HG03457 (cell line): ENCODE measurements at regions not wholly inside any gene's neighbourhood (a gene's known extent, or its start where the extent isn't known, plus 50 kb on each side); places are given as distances from the start of the nearest gene placed in this dataset.
"Not testable (repeated sequence)": the region's sequence is repeated elsewhere in the genome, so short reads cannot be mapped to it uniquely, and the experiment has no call there.

ENCODE experiments used
- ATAC-seq: cut with Tn5 transposase; IDR thresholded peaks from one replicate; pipeline ENCODE4 v1.9.1; 2021; ENCODE audit warnings: moderate number of reproducible peaks; ENCODE audit not compliant: unreplicated experiment

- no peak for ATAC-seq
These were observed 218.7 kb downstream of the FOXD4L6 start for GRCh38 chr9:40909821-40910220.

DNA sequence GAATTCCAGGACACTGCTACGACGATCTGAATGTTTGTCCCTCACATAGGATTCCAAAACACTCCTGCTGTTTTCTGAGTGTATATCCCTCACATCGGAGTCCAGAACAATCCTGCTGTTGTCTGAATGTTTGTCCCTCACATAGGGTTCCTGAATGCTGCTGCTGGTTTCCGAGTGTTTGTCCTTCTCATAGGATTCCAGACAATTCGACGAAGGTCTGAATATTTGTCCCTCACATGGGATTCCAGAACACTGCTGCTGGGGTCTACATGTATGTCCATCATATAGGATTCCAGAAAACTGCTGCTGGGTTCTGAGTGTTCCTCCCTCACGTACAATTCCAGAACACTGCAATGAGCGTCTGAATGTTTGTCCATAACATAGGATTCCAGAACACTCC, 219.4 kb downstream of the FOXD4L6 start:
- ATAC-seq, result not testable (repeated sequence)

GRCh38 chr9:40907657-40908624, 220.5 kb downstream of the FOXD4L6 start:
- ATAC-seq, result no peak

- ATAC-seq, result not testable (repeated sequence)
These were observed 221.6 kb downstream of the FOXD4L6 start for GRCh38 chr9:40906879-40907278.

- not testable (repeated sequence) for ATAC-seq
These were observed 236.2 kb downstream of the FOXD4L6 start for GRCh38 chr9:40892315-40892714.

DNA sequence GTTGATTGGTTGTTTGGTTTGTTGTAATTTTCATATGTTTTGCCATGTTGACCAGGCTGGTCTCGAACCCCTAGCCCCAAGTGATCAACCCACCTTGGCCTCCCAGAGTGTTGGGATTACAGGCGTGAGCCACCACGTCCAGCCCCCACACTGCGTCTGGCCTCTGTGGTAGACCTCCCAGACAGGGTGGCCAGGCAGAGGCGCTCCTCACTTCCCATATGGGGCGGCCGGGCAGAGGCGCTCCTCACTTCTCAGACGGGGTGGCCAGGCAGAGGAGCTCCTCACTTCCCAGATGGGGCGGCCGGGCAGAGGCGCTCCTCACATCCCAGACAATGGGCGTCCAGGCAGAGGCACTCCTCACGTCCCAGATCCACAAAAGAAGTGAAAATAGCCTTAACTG, 242.6 kb downstream of the FOXD4L6 start:
- ATAC-seq, result not testable (repeated sequence)

DNA sequence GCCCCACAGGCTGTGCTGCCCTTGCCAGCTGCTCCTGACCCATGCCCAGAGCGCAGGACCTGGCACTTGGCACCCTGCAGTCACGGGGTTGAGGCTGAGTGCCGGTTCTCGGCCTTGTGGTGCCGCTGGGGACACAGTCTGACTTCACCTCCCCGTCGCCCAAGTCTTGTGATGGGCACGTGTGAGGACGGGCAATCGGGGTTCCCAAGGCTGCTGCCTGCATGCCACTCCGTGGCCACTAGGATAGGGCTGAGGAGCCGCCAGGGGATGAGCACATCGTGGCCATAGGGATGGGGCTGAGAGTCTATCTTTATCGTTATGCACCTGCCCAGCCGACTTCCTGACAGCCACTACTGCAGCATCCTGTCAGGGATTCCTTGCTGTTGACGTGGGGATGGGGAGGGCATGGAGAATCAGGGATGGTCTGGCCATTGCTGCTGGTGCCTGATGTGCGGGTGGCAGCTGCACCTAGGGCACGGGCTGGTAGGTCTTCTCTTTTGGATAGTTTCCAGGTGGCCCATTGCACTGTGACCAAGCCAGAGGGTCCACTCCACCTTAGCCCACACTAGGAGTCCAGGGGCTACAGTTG, 243.5 kb downstream of the FOXD4L6 start:
- not testable (repeated sequence) for ATAC-seq

DNA sequence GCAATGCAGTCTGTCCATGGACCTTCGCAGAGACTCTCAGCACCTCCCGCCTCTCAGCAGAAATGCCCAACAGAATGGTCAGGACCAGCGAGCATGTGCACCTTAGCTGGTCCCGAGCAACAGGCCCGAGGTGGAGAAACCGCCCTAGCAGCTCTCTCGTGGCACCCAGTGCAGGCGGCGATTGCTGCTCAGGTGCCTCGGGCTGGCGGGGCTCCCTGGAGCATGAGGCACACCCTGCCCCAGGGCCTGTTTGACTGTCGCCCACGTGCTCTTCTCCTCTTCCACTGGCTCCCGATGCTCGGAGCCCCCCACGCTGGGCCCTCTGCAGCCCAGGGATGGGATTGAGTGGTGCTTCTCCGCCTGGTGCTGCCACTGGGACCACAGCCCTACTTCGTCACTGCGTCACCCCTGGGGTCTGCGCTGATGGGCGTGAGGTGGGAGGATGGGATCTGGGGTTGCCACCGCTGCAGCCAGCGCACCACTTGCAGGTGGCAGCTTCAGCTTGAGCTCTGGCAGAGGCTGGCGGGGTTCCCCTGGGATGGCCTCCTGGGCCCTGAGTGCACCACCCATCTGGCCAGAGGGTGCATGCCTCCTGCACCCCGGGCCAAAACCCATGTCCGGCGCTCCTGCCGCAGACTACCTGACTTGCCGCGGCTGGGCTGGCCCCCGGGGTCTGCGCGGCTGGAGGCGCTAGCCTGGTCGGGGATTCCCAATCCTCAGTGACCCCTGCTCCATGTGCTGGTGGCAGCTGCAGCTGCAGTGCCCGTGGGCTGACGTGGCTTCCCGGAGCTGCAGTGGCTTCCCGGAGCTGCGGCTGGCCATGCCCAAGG, 244.2 kb downstream of the FOXD4L6 start:
- ATAC-seq, result no peak

- not testable (repeated sequence) for ATAC-seq
These were observed 244.9 kb downstream of the FOXD4L6 start for GRCh38 chr9:40883423-40884071.

DNA sequence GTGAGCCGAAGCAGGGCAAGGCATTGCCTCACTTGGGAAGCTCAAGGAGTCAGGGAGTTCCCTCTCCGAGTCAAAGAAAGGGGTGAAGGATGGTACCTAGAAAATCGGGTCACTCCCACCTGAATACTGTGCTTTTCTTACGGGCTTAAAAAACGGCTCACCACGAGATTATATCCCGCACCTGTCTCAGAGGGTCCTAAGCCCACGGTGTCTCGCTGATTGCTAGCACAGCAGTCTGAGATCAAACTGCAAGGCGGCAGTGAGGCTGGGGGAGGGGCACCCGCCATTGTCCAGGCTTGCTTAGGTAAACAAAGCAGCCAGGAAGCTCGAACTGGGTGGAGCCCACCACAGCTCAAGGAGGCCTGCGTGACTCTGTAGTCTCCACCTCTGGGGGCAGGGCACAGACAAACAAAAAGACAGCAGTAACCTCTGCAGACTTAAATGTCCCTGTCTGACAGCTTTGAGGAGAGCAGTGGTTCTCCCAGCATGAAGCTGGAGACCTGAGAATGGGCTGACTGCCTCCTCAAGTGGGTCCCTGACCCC, 254.7 kb downstream of the FOXD4L6 start:
- not testable (repeated sequence) for ATAC-seq

DNA sequence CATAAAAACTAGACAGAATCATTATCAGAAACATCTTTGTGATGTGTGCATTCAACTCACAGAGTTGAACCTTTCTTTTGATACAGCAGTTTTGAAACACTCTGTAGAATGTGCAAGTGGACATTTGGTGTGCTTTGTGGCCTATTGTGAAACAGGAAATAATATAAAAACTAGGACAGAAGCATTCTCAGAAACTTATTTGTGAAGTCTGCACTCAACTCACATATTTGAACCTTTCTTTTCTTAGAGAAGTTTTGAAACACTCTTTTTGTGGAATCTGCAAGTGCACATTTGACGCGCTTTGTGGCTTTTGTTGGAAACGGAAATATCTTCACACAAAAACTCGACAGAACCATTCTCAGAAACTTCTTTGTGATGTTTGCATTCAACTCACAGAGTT, 260.0 kb downstream of the FOXD4L6 start:
- not testable (repeated sequence) for ATAC-seq
